ENCODE measurements at regions not wholly inside any gene's neighbourhood (a gene's known extent, or its start where the extent isn't known, plus 50 kb on each side); places are given as distances from the start of the nearest gene placed in this dataset.

DNA sequence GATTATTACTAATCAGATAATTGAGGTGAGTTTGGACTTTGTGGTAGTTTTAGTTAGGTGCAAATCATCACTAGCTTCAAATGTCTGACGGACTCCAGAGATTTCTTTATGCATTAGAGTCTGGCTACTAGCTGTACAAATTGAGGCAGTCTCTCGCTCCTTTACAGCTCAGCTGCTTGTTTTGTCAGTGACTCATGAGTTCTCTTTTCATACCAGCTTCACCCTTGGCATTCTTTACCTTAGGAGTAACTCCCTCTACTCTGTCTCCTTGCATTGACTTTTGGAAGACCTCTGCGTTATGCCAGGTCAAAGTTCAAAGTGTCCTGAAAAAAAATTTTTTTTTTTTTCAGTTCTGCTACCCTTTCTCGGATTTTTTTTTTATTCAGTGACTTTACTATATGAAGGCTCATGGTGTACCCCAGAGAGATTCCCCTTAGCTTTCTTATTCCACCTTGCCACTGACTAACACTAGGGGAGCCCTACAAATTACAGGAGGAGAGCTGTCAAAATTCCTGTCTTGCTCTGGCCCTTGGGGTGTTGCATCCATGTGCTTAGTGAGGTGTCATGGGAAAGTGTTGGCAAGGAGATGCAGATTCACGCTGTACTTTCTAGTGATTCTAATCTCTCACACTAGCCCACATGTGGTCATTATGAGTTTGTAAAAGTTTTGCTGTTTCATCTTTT, 576.6 kb downstream of the ADGRL2 start:
- TF ChIP-seq, protein P1, sequence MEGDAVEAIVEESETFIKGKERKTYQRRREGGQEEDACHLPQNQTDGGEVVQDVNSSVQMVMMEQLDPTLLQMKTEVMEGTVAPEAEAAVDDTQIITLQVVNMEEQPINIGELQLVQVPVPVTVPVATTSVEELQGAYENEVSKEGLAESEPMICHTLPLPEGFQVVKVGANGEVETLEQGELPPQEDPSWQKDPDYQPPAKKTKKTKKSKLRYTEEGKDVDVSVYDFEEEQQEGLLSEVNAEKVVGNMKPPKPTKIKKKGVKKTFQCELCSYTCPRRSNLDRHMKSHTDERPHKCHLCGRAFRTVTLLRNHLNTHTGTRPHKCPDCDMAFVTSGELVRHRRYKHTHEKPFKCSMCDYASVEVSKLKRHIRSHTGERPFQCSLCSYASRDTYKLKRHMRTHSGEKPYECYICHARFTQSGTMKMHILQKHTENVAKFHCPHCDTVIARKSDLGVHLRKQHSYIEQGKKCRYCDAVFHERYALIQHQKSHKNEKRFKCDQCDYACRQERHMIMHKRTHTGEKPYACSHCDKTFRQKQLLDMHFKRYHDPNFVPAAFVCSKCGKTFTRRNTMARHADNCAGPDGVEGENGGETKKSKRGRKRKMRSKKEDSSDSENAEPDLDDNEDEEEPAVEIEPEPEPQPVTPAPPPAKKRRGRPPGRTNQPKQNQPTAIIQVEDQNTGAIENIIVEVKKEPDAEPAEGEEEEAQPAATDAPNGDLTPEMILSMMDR (IDR thresholded peaks at IDR 0.05) = no peak
- TF ChIP-seq EP300 (IDR thresholded peaks at IDR 0.05) (no peak), POLR2AphosphoS5 (IDR thresholded peaks at IDR 0.05) (no peak)

Measured in upper lobe of left lung (tissue), 4 donors.